Fibroblast of lung (primary cell): ENCODE measurements at regions not wholly inside any gene's neighbourhood (a gene's known extent, or its start where the extent isn't known, plus 50 kb on each side); places are given as distances from the start of the nearest gene placed in this dataset.

Source experiments
- EZH2 ChIP-seq: IDR thresholded peaks from 2 replicates; pipeline ENCODE4 v1.5.1; 2012; ENCODE audit warnings: low read length, control low read depth, mild to moderate bottlenecking; ENCODE audit errors: missing control alignments
- TF ChIP-seq, protein P1 (sequence below), 2 donors: IDR thresholded peaks in 1 of 2; conservative IDR thresholded peaks in 1 of 2; 1 replicate in 1 of 2; 2 replicates in 1 of 2; pipeline ENCODE4 v1.5.1; 2011 to 2012; ENCODE audit warnings: low read length in 2 of 2, control low read depth in 1 of 2, inconsistent platforms in 1 of 2, low read depth in 1 of 2, mild to moderate bottlenecking in 1 of 2

DNA sequence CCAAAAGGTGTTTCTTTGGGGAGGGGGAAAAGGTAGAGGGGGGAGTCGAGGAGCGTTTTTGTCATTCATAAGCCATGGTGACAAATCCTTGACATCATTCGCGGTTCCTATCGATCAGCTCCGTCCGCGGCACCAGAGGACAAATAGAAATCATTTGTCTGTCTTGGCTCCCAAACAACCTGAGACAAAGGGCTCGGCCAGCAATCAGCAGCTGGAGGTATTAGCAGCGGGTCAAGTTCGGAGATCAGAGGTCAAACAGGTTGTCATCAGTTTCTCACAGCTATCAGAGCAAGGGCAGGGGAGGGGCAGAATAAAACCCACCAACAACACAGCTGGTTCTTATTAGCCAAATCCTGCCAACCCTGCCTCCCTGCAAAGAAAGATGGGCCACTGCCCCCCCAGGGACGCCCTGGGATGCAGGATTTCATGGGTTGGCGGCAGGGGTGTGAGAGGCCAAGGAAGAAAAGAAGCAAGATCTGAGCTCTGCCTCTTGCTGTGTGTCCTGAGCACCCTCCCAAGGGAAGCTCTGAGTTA lies 145.3 kb upstream of the LHX1 start:
- TF ChIP-seq, protein P1, sequence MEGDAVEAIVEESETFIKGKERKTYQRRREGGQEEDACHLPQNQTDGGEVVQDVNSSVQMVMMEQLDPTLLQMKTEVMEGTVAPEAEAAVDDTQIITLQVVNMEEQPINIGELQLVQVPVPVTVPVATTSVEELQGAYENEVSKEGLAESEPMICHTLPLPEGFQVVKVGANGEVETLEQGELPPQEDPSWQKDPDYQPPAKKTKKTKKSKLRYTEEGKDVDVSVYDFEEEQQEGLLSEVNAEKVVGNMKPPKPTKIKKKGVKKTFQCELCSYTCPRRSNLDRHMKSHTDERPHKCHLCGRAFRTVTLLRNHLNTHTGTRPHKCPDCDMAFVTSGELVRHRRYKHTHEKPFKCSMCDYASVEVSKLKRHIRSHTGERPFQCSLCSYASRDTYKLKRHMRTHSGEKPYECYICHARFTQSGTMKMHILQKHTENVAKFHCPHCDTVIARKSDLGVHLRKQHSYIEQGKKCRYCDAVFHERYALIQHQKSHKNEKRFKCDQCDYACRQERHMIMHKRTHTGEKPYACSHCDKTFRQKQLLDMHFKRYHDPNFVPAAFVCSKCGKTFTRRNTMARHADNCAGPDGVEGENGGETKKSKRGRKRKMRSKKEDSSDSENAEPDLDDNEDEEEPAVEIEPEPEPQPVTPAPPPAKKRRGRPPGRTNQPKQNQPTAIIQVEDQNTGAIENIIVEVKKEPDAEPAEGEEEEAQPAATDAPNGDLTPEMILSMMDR (conservative IDR thresholded peaks at IDR 0.05 in 1 of 2, IDR thresholded peaks at IDR 0.05 in 1 of 2; ENCODE audit: low read depth in 1 of 2, low read length in 2 of 2), result no peak
- TF ChIP-seq EZH2, result no peak
